Panc1 (cell line): ENCODE measurements at regions not wholly inside any gene's neighbourhood (a gene's known extent, or its start where the extent isn't known, plus 50 kb on each side); places are given as distances from the start of the nearest gene placed in this dataset.
A peak's percentile ranks its signal among the peaks of the same experiment; 100 is the strongest.

Source experiments
- ATAC-seq: fragments of 200-7000 bp; cut with Tn5 transposase; 2 replicates; pipeline ENCODE4 v1.9.1; 2020; ENCODE audit warnings: mild to moderate bottlenecking, moderate library complexity
- BruUV-seq: library from RNA; stranded (reverse); fragments of 400-500 nt; replicated peaks from 2 replicates; lab custom pipeline; 2021; lab: Mats Ljungman, UMichigan
- CTCF ChIA-PET: fragments of 300-600 bp; sonication (Branson Sonifier 250); formaldehyde crosslinking; loops from one replicate; lab custom pipeline; 2022; ENCODE audit warnings: antibody characterized with exemption; lab: Charles Lee
- POLR2A ChIA-PET: fragments of 300-600 bp; sonication (Branson Sonifier 250); formaldehyde crosslinking; loops from one replicate; lab custom pipeline; 2022; ENCODE audit warnings: antibody characterized with exemption; lab: Charles Lee
- DNase-seq: peaks from one replicate; pipeline ENCODE4 v3.0.0-alpha.2; 2010; ENCODE audit warnings: low read depth, low spot score
- H3K27ac ChIP-seq: 2 replicates; pipeline ENCODE4 v1.5.1; 2011; ENCODE audit warnings: mild to moderate bottlenecking, low read length, inconsistent platforms
- H3K27me3 ChIP-seq: fragments of 200-500 bp; sonication (Bioruptor generic); 2 replicates; pipeline ENCODE4 v1.6.0; 2014; ENCODE audit warnings: low read length, inconsistent platforms; ENCODE audit not compliant: control insufficient read depth, insufficient read depth
- H3K36me3 ChIP-seq: fragments of 200-500 bp; sonication (Bioruptor generic); 2 replicates; pipeline ENCODE4 v1.5.1; 2014; ENCODE audit warnings: inconsistent platforms, mild to moderate bottlenecking, low read length, moderate library complexity; ENCODE audit not compliant: control insufficient read depth, insufficient read depth
- H3K4me1 ChIP-seq: 2 replicates; pipeline ENCODE4 v1.5.1; 2011; ENCODE audit warnings: inconsistent platforms, mild to moderate bottlenecking, low read length, moderate library complexity; ENCODE audit not compliant: control insufficient read depth, insufficient read depth
- H3K4me3 ChIP-seq, 2 experiments: 2 replicates each; pipeline ENCODE4 v1.5.1; 2011 to 2012; ENCODE audit warnings: low read depth in 2 of 2, low read length in 2 of 2, mild to moderate bottlenecking in 2 of 2, inconsistent platforms in 1 of 2, moderate library complexity in 1 of 2
- H3K9me3 ChIP-seq: fragments of 200-500 bp; sonication (Bioruptor generic); 2 replicates; pipeline ENCODE4 v1.5.1; 2014; ENCODE audit warnings: low read depth, mild to moderate bottlenecking, inconsistent platforms, low read length, moderate library complexity; ENCODE audit not compliant: control insufficient read depth, insufficient read depth
- POLR2AphosphoS5 ChIP-seq: IDR thresholded peaks from 2 replicates; pipeline ENCODE4 v1.6.1; 2012; ENCODE audit warnings: mild to moderate bottlenecking, low read depth, low read length, moderate library complexity
- SIN3A ChIP-seq: IDR thresholded peaks from 2 replicates; pipeline ENCODE4 v1.6.1; 2012; ENCODE audit warnings: low read depth, mild to moderate bottlenecking, low read length, moderate library complexity, borderline replicate concordance; ENCODE audit not compliant: insufficient read depth
- TCF7L2 ChIP-seq: IDR thresholded peaks from 2 replicates; pipeline ENCODE4 v1.6.1; 2011; ENCODE audit warnings: mild to moderate bottlenecking, low read depth, low read length, inconsistent platforms
- in situ Hi-C: cut with HindIII; loops from 2 replicates; pipeline ENCODE4 v1.10.0; 2016; ENCODE audit warnings: low sequenced_read_pairs, low pct_unique_long_range_greater_than_20kb
- intact Hi-C: fragments of 100-400 bp; cut with micrococcal nuclease; formaldehyde crosslinking; loops from one replicate; pipeline ENCODE4 v1.10.0; 2022; ENCODE audit not compliant: unreplicated experiment
- TF ChIP-seq, protein P1 (sequence below): fragments of 450-650 bp; IDR thresholded peaks from 2 replicates; pipeline ENCODE4 v1.5.1; 2017; ENCODE audit warnings: mild to moderate bottlenecking
- TF ChIP-seq, protein P2 (sequence below), 2 experiments: IDR thresholded peaks; 2 replicates each; pipeline ENCODE4 v1.6.1; 2011 to 2012; ENCODE audit warnings: low read depth in 2 of 2, control low read depth in 1 of 2, low read length in 1 of 2, mild to moderate bottlenecking in 1 of 2, moderate library complexity in 1 of 2; ENCODE audit not compliant: insufficient read depth in 1 of 2

DNA sequence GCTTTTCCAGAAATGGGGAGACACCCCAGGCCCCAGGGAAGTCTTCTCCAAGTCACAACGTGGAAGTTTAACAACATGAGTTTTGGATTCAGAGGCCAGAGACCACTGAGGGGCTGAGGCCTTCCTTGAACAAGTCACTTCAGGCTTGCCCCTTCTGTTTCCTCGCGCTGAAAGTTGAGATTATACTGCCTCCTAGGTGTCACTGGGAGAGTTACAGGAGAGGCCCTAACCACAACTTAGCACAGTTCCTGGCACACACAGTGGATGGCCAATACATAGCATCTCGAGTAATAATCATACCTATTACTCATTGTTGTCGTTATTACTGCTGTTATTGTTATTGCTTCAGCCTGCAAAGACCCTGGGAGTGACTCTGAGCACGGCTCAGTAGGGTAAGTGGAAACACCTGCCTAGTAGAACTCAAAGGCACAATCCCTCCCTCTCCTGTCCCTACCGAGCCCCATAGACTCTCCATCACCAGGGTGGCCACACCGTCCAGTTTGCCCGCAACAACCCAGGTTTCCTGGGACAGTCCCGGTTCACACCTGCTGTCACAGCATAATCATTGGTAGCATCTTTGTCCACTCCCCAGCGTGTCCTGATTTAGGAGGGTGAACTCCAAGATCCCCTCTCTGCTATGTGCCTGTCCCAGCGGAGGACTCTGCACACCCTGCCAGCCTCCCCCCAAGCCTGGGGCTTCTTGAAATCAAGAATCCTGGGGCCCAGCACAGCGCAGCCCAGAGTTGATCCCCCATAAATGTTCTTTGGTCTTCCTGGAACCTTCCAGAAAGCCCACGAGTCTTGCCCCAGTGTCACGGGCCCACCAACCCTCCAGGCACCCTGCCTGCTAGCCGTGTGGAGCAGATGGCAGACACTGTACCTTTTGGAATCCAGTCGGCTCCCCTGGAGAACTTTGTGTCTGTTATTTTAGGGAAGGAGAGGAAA is 85.0 kb downstream of the SYNE3 start:
- in situ Hi-C loops: no loop called here
- no TSS peak for BruUV-seq
- Histone ChIP-seq H3K27ac (no peak overlapping the region), H3K27me3 (no peaks in the 10 kb centered on the region), H3K4me3 (no peak overlapping the region), H3K9me3 (no peaks in the 10 kb centered on the region), H3K4me1 (no peaks in the 10 kb centered on the region), H3K36me3 (no peaks in the 10 kb centered on the region)
- ChIA-PET CTCF (interaction anchor here (0.6 to 0.7 kb wide), 2 partner anchors 31 to 97 kb away, joined by 3 to 4 read pairs; no protein-coding TSS in a partner anchor), POLR2A (no interaction called here)
- TF ChIP-seq, protein P1, sequence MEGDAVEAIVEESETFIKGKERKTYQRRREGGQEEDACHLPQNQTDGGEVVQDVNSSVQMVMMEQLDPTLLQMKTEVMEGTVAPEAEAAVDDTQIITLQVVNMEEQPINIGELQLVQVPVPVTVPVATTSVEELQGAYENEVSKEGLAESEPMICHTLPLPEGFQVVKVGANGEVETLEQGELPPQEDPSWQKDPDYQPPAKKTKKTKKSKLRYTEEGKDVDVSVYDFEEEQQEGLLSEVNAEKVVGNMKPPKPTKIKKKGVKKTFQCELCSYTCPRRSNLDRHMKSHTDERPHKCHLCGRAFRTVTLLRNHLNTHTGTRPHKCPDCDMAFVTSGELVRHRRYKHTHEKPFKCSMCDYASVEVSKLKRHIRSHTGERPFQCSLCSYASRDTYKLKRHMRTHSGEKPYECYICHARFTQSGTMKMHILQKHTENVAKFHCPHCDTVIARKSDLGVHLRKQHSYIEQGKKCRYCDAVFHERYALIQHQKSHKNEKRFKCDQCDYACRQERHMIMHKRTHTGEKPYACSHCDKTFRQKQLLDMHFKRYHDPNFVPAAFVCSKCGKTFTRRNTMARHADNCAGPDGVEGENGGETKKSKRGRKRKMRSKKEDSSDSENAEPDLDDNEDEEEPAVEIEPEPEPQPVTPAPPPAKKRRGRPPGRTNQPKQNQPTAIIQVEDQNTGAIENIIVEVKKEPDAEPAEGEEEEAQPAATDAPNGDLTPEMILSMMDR: peak; percentile 63
- TF ChIP-seq TCF7L2: no peak
- ATAC-seq (0 out of 2 replicates have a peak, but pooled peaks have one; percentile 51), DNase-seq (no peak)
- intact Hi-C loops: no loop called here

DNA sequence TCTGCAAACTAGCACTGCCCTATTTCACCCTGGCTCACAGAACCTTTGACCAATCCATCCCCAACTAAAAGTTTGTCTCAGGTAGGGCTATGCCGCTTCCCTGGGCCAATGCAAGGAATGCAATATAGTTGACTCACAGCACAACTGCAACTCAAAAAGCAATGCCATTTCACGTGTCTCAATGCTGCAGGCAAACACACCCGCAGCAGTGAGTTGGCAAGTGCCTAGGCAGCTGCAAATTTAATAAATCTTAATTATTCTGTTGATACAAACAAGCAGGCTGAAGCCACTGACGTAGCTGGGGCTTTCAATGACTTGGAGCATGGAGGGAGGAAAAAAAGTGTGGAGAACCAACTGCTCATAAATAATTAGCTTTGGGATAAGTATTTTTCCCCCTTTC is 87.9 kb downstream of the SYNE3 start:
- no peak for DNase-seq
- POLR2A ChIA-PET: no interaction called here

More for the DNA sequence above, 87.9 kb downstream of the SYNE3 start:
- H3K9me3 ChIP-seq: no peaks in the 10 kb centered on the region
- H3K27me3 ChIP-seq: no peaks in the 10 kb centered on the region
- CTCF ChIA-PET: no interaction called here
- no peak overlapping the region for H3K4me3 ChIP-seq
- H3K27ac ChIP-seq: no peak overlapping the region
- BruUV-seq: no TSS peak
- ATAC-seq: no peak
- intact Hi-C loops: loop anchor here (10.0 kb wide), 1 partner anchor 744 kb away; no protein-coding TSS in a partner anchor
- TF ChIP-seq, protein P1: no peak
- TF ChIP-seq, protein P2, sequence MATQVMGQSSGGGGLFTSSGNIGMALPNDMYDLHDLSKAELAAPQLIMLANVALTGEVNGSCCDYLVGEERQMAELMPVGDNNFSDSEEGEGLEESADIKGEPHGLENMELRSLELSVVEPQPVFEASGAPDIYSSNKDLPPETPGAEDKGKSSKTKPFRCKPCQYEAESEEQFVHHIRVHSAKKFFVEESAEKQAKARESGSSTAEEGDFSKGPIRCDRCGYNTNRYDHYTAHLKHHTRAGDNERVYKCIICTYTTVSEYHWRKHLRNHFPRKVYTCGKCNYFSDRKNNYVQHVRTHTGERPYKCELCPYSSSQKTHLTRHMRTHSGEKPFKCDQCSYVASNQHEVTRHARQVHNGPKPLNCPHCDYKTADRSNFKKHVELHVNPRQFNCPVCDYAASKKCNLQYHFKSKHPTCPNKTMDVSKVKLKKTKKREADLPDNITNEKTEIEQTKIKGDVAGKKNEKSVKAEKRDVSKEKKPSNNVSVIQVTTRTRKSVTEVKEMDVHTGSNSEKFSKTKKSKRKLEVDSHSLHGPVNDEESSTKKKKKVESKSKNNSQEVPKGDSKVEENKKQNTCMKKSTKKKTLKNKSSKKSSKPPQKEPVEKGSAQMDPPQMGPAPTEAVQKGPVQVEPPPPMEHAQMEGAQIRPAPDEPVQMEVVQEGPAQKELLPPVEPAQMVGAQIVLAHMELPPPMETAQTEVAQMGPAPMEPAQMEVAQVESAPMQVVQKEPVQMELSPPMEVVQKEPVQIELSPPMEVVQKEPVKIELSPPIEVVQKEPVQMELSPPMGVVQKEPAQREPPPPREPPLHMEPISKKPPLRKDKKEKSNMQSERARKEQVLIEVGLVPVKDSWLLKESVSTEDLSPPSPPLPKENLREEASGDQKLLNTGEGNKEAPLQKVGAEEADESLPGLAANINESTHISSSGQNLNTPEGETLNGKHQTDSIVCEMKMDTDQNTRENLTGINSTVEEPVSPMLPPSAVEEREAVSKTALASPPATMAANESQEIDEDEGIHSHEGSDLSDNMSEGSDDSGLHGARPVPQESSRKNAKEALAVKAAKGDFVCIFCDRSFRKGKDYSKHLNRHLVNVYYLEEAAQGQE (IDR thresholded peaks at IDR 0.05; ENCODE audit: insufficient read depth in 1 of 2, low read depth in 2 of 2, low read length in 1 of 2): no peak
- TF ChIP-seq POLR2AphosphoS5: no peak
- TF ChIP-seq TCF7L2: no peak
- no peak for TF ChIP-seq SIN3A
- no peaks in the 10 kb centered on the region for H3K36me3 ChIP-seq
- in situ Hi-C loops: no loop called here
- H3K4me1 ChIP-seq: no peaks in the 10 kb centered on the region
